ENCODE measurements at regions not wholly inside any gene's neighbourhood (a gene's known extent, or its start where the extent isn't known, plus 50 kb on each side); places are given as distances from the start of the nearest gene placed in this dataset.

GRCh38 chr3:188940573-188940932, 231.2 kb upstream of the TPRG1 start:
- no peak for DNase-seq (ENCODE audit: low read depth in 2 of 2)

GRCh38 chr3:188941103-188941502, 230.7 kb upstream of the TPRG1 start:
- DNase-seq (ENCODE audit: low read depth in 2 of 2): no peak

GRCh38 chr3:188942191-188942590, 229.6 kb upstream of the TPRG1 start:
- DNase-seq (ENCODE audit: low read depth in 2 of 2): no peak

- DNase-seq (ENCODE audit: low read depth in 2 of 2): no peak
These were observed 228.2 kb upstream of the TPRG1 start for GRCh38 chr3:188943591-188943990.

- no peak for DNase-seq (ENCODE audit: low read depth in 2 of 2)
These were observed 227.7 kb upstream of the TPRG1 start for GRCh38 chr3:188944108-188944507.

GRCh38 chr3:188946351-188947240, 225.2 kb upstream of the TPRG1 start:
- DNase-seq (ENCODE audit: low read depth in 2 of 2): no peak

DNA sequence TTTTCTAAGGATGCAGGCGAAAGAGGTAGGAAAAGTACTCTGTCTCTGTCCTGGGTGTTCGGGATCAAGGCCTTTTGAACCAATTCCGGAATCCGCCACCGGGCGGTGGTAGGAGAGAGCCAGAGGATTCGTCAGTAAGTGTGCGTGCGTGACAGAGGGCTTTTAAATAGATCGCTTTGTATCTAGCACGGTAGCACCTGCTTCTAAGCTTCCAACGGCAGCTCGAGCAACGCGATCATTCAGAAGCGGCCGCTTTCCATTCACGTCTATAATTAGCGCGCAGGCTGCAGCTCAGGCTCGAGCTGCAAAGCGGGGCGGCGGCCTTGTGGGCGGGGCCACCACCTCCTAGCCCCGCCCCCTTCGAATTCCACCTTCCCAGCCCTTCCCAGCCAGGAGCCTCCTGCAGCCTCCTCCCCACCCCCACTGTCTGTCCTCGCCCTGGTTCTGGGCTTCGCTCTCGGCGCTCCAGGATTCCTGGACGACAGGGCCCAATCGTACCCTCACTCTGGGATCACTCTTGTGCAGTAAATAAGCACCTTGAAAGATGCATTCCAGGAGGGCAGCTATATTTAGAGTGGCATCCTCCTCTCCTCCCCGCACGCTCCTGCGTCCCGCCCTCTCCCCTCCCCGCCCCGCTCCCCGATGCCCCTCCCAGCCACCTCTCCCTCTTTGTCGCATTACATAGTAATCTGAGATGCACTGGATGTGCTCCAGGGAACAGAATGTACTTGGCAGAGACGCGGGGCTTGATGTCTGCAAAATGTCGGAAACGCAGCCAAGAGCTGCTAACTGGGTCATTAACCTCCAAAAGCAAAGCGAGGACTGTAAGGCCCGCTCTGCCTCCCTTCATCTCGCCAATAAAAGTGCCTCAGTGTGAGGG, 224.1 kb upstream of the TPRG1 start:
- no peak for DNase-seq (ENCODE audit: low read depth in 2 of 2)

GRCh38 chr3:188948281-188948996, 223.3 kb upstream of the TPRG1 start:
- DNase-seq (ENCODE audit: low read depth in 2 of 2): no peak

DNA sequence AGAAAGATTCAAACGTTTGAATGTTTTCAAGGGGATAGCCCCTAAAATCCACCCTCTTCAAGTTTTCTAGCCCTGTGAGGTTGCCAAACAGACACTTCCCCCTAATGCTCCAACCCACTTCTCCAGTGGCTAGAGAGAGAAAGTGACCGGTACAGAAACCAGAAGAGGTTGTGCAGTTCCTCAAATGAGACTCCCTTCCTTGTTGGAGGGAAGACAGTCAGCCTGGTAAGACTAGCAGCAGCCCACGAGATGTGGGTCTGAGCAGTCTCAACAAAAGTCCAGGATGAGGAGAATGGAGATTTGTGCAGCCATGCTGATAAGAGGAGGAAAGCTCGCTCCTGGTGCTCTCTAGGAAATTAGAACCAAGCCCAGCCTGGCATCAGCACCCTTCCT, 222.8 kb upstream of the TPRG1 start:
- DNase-seq (ENCODE audit: low read depth in 2 of 2): no peak

DNA sequence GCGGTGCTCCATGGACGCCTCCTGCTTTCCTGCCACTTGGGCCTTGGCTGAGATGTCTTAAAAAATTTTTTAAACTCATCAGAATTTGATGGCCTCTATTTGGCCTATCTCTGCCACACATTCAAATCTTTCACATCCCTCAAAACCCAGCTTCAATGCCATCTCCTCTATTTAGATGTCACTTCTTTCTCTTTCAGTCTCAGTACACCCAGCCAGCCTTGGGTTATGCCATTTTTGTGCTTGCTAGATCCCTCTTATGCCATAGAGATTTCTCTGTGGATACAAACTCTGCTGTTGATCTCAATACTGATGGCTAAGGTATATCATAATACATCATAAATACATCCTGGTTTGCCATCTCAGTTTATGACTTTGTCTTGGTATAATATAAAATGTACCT, 222.3 kb upstream of the TPRG1 start:
- no peak for DNase-seq (ENCODE audit: low read depth in 2 of 2)

GRCh38 chr3:188949996-188950395, 221.8 kb upstream of the TPRG1 start:
- no peak for DNase-seq (ENCODE audit: low read depth in 2 of 2)

DNA sequence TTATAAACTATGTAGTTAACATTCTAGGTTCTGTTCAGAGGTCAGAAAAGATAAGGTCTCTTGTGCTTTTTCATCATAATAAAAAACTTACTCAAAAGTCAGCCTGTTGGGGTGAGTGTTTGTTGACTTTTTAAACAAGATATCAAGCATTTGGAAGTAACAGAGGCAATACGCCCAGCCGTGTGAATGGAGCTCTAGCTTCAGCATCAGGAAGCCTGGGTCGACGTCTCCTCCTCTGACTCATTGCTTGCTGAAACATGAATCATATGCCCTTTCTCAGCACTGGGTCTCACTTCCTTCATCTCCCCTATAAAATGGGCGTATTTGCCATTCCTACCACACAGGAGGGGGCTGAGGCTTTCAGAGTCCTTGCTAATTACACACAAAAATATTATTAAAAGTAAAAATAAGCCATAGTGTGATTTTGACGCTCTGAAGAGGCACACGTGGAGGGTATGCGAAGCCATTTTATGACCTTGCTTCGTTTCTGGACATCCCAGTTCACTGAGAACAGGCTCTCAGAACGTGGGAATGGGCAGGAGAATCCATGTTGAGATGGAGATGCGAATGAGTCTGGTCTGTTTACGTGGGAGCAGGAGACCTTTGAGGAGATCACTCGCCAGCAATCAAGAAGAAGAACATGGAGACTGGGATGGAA, 220.8 kb upstream of the TPRG1 start:
- peak in 1 of 2 donors; percentile 32 for DNase-seq (ENCODE audit: low read depth in 2 of 2)

- no peak for DNase-seq (ENCODE audit: low read depth in 2 of 2)
These were observed 220.0 kb upstream of the TPRG1 start for GRCh38 chr3:188951734-188952133.

GRCh38 chr3:188954590-188955208, 217.1 kb upstream of the TPRG1 start:
- peak; percentile 76 to 77 for DNase-seq (ENCODE audit: low read depth in 2 of 2)

- no peak for DNase-seq (ENCODE audit: low read depth in 2 of 2)
These were observed 215.9 kb upstream of the TPRG1 start for GRCh38 chr3:188955919-188956318.

- DNase-seq (ENCODE audit: low read depth in 2 of 2): no peak
These were observed 214.8 kb upstream of the TPRG1 start for GRCh38 chr3:188956839-188957489.

GRCh38 chr3:188959013-188959412, 212.8 kb upstream of the TPRG1 start:
- no peak for DNase-seq (ENCODE audit: low read depth in 2 of 2)

GRCh38 chr3:188962253-188963247, 209.2 kb upstream of the TPRG1 start:
- DNase-seq (ENCODE audit: low read depth in 2 of 2): no peak

DNA sequence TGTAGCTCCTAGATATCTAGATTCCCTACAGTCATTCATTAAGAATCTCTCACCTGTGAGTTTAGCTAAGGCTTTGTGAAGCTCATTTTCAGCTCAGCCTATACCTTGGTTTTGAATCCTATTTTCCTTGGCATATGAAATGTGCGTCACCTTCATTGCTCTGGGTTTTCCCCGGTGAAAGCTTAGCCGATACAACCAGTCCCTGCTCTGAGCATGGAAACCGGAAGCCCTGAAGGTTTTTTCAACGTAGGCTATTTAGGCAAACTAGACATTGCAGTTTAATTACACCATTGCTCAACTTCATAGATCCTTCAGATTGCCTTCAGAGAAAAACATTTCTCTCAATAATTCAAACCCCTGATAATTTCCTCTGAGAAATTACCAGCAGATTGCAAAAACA, 206.8 kb upstream of the TPRG1 start:
- DNase-seq (ENCODE audit: low read depth in 2 of 2): no peak

Data from stimulated activated CD4-positive, alpha-beta T cell treated with anti-CD3 and anti-CD28 coated beads, Interleukin-4, amount 100 ng/mL, for 48 hours (primary cell).